NCI-H2081 treated with DMSO at 0.1 percent for 48 hours (cell line): ENCODE measurements at regions not wholly inside any gene's neighbourhood (a gene's known extent, or its start where the extent isn't known, plus 50 kb on each side); places are given as distances from the start of the nearest gene placed in this dataset.

ENCODE experiments used
- DNase-seq: peaks from one replicate; lab custom pipeline; 2025; lab: John Stamatoyannopoulos, UW

- no peak for DNase-seq
Measured at GRCh38 chr16:6281274-6281673, 1051.4 kb upstream of the RBFOX1 start.

DNA sequence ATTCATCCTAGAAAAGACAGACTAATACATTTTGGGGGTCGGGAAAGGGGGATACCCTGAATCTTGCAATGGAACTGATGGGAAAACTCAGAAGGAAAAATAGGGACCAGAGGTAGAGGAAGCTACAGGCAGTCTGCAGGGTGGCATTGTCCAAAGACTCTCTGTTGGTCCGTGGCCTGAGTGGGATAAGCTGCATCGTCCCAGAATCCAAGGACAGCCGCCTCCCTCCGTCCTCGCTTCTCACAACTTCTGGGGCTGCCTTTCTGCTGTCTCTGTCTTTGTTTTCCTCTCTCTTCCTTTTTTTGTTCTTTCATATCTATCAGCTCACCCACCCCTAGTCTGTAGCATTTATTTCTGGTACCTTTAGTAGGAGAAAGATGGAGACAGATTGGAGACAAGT, 1052.6 kb upstream of the RBFOX1 start:
- no peak for DNase-seq

GRCh38 chr16:6279286-6279685, 1053.4 kb upstream of the RBFOX1 start:
- no peak for DNase-seq

- DNase-seq, result no peak
Measured at GRCh38 chr16:6274351-6274750, 1058.3 kb upstream of the RBFOX1 start.

DNA sequence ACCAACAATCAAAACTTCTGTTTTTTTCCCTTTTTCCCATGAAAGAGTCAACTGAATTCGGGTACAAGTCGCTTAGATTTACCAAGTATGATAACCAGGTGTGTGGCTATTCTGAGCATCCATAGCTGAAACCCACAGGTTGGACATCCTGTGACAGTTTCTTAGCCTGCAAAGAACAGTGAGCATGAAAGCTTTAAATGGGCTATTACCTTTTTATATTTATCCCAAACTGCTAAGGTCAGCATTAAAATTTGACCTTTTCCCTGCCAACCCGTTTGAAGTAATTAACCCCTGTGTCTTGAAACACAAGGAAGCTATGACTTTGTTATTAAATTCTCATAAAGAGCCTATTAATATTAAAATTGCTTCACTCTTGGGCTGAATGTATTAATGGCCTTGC, 1065.0 kb upstream of the RBFOX1 start:
- DNase-seq, result no peak

- DNase-seq, result no peak
Measured at GRCh38 chr16:6266703-6267102, 1065.9 kb upstream of the RBFOX1 start.

GRCh38 chr16:6265968-6266367, 1066.7 kb upstream of the RBFOX1 start:
- DNase-seq, result no peak

- DNase-seq, result no peak
Measured at GRCh38 chr16:6258056-6258455, 1074.6 kb upstream of the RBFOX1 start.

DNA sequence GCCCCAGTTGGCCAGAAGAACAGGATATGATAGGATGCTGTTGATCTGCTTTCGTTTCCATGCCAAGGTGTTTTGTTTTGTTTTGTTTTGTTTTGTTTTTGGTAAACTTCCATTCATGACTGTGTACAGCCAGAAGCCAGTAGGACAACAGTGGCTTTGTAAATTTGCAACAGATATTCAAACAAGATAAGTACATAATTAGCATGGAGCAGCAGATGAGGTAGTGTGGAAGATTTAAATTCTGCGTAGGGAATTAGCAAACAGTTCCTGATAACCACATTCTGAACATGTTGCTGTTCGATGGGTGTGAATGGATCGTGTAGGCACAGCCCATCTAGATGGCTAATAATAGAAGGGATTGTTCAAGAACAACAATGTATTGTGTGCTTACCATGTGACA, 1080.1 kb upstream of the RBFOX1 start:
- DNase-seq, result no peak

DNA sequence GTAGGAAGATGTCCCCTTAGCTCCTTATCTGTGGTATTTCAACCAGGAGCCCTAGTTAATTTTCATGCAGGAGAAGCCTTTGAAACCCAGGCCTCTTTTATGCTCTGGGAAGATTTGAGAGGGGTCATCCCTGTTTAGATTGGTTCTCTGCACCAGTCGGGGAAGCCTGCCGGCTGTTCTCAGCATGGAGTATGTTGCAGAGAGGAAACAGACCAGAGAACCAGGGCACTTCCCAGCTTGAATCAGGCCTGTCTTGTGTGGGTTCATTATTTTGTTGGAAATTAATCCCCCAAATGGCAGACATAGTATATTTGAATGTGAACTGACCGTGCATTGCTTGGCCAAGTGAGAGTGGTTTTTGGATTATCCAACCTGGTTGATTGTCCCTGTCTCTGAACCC, 1082.1 kb upstream of the RBFOX1 start:
- DNase-seq, result no peak

GRCh38 chr16:6249863-6250262, 1082.8 kb upstream of the RBFOX1 start:
- DNase-seq, result no peak

- no peak for DNase-seq
Measured at GRCh38 chr16:6248199-6248598, 1084.4 kb upstream of the RBFOX1 start.

DNA sequence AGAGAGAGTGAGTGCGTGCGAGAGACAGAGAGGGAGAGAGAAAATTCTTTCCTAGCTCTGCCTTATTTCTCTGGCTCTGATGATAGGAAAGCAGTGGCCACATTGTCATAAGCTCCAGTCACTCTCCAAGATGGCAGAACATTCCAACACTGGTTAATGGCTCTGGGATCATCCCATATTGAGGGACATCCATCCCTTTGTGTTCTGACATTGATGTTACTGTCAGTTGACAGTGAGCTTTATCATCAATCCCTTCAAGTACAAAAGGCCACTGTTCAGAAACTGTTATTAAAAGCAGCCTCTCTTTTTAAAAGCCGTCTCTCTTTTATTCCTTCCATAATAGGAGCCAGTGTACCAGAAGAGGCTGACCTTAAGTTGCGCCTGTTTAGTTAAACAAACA, 1084.9 kb upstream of the RBFOX1 start:
- DNase-seq, result no peak

DNA sequence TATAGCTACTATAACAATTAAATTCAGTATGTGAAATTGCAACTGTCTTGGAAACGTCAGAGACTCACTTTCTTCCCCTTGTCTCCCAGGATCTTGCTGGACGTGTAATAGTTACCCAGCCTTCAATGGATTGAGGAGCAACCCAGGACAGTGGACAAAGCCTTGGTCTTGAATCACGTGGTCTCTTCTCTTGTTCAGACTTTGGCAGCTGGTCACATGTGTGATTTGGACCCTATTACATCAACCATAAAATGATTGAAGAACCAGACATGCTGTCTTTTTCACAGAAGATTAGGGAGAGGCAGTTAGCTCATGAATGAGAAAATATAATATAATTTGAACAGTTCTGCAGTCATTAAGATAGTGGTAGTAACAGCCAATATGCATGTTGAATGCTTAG, 1085.5 kb upstream of the RBFOX1 start:
- no peak for DNase-seq

DNA sequence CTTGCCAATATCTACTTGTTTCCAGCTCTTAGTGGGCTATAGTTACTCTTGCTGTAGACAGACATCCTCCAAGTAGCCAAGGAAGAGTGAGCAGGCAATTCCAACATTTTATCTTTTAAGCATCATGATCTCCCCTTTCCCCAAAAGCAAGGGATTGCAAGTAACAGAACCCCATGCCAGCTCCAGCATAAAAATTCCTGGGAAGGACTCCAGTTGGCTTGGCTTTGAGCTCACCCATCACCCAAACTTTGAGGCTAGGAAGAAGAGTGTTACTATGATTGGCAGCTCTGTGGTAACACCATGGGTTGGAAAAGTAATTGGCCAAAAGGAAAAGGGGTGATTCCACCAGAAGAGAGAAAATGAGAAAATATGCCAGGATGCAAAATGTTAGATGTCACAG, 1086.4 kb upstream of the RBFOX1 start:
- DNase-seq, result no peak

GRCh38 chr16:6232056-6232455, 1100.6 kb upstream of the RBFOX1 start:
- no peak for DNase-seq

GRCh38 chr16:6231398-6231797, 1101.2 kb upstream of the RBFOX1 start:
- no peak for DNase-seq

DNA sequence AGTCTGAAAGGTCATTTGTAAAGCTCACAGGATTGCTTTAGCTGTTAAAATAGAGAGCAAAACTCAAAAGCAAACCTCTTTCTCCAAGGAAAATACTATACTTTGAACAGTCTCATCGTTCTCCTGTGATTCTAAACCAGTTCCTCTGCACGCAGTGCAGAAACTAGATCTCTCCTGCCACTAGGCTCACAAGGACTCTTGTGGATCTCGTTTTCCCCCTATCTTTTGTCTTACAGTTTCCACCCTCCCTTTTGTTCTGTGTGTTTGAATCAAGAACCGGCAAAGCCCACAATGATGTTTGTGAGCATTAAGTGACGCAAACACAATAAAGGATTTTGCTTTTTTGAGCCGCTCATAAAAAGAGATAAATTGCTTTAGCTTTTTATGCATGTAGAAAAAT, 1103.5 kb upstream of the RBFOX1 start:
- DNase-seq, result no peak

DNA sequence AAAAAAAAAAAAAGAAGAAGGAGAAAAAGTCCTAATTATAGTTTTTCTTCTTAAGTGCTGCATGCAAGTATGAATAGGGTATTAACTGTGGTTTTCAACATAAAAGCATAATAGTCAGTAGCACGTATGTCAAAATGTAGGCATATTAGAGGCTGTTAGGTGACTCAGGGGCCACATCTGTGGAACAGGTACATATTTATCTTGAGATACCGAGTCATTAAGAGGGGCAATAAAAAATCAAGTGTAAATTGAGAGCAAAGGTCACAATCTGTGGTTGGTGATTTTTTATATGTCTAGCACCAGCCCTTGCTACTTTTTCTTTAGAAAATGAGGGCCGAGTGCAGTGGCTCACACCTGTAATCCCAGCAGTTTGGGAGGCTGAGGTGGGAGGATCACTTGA, 1113.8 kb upstream of the RBFOX1 start:
- no peak for DNase-seq

DNA sequence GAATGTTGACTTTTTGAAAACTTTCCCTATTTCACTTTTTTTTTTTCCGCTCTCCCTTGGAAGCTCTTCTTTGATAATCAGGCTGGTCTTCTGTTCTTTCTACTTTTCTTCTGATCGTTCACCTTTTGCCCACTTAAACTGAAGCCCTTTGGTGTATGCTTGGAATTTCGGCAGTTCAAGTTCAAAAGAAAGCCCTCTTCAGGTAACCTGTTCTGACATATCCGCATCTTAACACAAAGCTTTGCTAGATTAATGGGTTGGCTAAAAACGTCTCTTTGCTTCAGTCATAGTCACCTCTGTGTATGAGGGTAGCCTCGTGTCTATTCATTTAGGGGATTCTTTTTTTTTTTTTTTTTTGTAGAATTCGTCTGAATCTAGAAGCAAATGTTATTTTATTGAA, 1115.8 kb upstream of the RBFOX1 start:
- no peak for DNase-seq

- DNase-seq, result no peak
Measured at GRCh38 chr16:6211644-6212043, 1114.0 kb upstream of the EEF2KMT start.

DNA sequence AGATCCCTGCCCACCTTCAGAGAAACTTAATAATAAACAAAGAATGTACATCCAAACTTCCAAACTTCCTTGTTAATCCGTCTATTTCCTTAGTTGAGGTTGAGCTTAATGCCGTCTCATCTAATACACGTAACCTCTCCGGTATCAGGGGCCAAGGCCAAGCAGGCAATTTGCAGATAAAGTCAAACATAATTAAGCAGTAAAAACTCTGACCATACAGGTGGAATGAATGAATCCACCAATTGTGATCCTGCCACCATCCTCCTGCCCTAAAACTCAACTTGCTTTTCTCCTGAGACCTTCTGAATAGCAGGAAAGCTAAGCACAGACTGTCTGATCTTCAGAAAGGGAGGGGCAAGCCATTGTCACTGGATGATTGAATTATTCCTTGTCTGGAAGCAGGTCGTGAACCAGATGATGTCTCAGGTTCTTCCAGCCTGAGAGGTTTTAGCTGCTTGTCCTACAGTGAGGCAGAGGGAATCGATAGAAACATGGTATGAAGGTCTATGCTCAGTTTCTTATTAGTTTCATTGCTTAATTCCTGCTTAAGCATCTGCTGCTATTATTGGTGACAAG, 1111.8 kb upstream of the EEF2KMT start:
- no peak for DNase-seq

- no peak for DNase-seq
Measured at GRCh38 chr16:6207580-6207979, 1110.0 kb upstream of the EEF2KMT start.

DNA sequence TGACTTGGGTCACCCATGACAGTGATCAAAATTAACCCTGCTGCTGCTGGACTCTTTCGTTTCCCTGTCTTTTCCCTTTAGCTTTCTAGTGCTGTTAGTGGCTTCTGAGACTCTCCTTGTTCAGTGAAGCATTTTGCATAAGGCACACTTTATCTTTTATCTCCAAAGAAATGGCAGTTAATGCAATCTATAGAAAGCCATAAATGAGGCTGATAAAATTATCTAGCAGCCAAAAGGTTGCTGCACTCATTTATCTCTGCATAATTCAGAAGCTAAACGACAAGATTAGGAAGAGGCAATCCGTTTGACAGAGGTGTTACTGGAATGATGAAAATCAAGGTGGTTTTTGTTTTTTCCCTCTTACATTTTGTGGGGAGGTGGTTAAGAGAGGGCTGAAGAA, 1109.5 kb upstream of the EEF2KMT start:
- DNase-seq, result no peak

DNA sequence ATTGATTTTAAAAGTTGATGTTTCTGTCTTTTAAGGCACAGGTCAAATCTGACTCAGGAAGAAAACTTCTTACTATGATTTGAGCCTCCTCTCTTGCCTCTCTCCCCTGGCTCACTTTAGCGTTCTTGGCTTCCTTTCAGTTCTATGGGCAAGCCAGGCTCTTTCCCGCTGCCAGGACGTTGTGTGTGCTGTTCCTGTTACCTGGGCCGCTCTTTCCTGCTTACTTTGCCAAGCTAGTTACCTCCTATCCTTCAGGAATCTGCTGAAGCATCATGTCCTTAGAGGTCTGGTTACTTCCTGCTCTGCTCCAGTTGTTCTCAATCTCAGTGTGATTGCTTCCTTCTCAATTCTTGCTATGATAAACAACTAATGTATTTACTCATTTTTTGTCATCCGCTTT, 1108.5 kb upstream of the EEF2KMT start:
- DNase-seq, result no peak
